ENCODE measurements at regions not wholly inside any gene's neighbourhood (a gene's known extent, or its start where the extent isn't known, plus 50 kb on each side); places are given as distances from the start of the nearest gene placed in this dataset.

DNA sequence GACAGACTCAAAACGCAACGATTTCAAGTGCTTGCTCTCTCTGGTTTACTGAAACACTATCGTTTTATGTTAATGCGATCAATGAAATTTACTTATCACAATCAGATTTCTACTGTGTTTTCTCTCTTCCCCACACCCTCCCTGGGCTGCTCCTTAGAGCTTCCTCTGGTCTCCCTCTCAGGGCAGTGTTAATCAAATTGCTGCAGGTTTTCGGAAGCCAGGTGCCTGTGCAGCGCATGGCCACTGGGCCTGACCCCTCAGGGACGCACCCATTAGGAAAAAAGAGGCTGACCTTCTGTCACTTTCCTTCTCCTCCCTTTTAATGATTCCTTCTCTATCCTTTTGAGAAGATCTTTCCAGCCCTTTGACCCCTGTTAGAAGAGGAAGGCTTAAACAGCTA, 134.5 kb upstream of the ONECUT1 start:
- TF ChIP-seq, protein P1, sequence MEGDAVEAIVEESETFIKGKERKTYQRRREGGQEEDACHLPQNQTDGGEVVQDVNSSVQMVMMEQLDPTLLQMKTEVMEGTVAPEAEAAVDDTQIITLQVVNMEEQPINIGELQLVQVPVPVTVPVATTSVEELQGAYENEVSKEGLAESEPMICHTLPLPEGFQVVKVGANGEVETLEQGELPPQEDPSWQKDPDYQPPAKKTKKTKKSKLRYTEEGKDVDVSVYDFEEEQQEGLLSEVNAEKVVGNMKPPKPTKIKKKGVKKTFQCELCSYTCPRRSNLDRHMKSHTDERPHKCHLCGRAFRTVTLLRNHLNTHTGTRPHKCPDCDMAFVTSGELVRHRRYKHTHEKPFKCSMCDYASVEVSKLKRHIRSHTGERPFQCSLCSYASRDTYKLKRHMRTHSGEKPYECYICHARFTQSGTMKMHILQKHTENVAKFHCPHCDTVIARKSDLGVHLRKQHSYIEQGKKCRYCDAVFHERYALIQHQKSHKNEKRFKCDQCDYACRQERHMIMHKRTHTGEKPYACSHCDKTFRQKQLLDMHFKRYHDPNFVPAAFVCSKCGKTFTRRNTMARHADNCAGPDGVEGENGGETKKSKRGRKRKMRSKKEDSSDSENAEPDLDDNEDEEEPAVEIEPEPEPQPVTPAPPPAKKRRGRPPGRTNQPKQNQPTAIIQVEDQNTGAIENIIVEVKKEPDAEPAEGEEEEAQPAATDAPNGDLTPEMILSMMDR (IDR thresholded peaks at IDR 0.05) = no peak
- no peaks in the 10 kb centered on the region for H3K27me3 Mint-ChIP-seq (ENCODE audit: insufficient read depth)
- peaks cover 57% of the 10 kb centered on the region for H3K9me3 Mint-ChIP-seq
- H3K36me3 Mint-ChIP-seq (ENCODE audit: low read depth) = no peaks in the 10 kb centered on the region
- DNase-seq = no peak
- no peaks in the 10 kb centered on the region for H3K4me1 Mint-ChIP-seq (ENCODE audit: low read depth)
- H3K4me3 Mint-ChIP-seq = no peak overlapping the region
- H3K27ac Mint-ChIP-seq = no peak overlapping the region

DNA sequence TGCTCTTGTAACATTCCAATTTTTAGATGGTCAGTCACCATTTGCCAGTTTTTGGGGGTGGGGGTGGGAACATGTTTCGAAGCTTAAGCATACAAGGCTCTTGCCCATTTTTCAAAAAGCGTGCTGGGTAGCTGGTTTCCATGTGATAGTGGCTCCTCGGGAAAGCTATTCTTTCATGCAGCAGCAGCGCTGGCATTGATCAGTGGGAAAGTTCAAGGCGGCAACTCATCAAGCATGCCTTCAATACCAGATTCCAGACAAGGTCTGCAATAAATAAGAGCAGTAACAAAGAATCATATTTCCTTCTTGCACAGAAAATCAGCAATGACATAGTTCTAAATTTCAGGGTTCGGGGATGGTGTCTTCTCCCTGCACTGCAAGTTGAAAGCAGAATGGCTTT, 133.5 kb upstream of the ONECUT1 start:
- no peak for DNase-seq
- Mint-ChIP-seq H3K4me1 (ENCODE audit: low read depth) (no peaks in the 10 kb centered on the region), H3K27me3 (ENCODE audit: insufficient read depth) (no peaks in the 10 kb centered on the region), H3K27ac (no peak overlapping the region), H3K4me3 (no peak overlapping the region), H3K36me3 (ENCODE audit: low read depth) (no peaks in the 10 kb centered on the region), H3K9me3 (peaks cover 59% of the 10 kb centered on the region)
- TF ChIP-seq, protein P1 (IDR thresholded peaks at IDR 0.05) = no peak

DNA sequence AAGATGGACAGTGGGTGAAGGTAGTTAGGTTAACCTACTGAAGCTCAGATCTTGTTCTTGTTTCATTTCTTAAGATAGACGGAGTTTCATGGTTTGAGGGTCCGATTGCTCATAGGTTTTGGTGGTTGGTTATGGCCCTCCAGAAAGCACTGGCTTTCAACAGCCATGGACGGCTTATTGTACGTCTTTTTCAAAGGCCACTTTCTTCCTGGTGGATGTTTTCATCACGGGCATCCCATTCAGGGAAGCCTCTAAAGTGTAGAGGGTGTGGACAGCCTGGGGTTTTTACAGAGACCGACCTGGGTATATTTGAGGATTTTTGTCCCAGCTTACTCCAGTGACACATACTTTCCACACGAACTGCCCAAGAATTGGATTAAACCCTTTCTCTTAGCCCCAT, 132.7 kb upstream of the ONECUT1 start:
- no peak overlapping the region for H3K27ac Mint-ChIP-seq
- H3K36me3 Mint-ChIP-seq (ENCODE audit: low read depth) = no peaks in the 10 kb centered on the region
- no peak for DNase-seq
- H3K4me1 Mint-ChIP-seq (ENCODE audit: low read depth) = no peaks in the 10 kb centered on the region
- no peak overlapping the region for H3K4me3 Mint-ChIP-seq
- H3K27me3 Mint-ChIP-seq (ENCODE audit: insufficient read depth) = no peaks in the 10 kb centered on the region
- H3K9me3 Mint-ChIP-seq = peaks cover 58% of the 10 kb centered on the region
- TF ChIP-seq, protein P1 (IDR thresholded peaks at IDR 0.05) = no peak

DNA sequence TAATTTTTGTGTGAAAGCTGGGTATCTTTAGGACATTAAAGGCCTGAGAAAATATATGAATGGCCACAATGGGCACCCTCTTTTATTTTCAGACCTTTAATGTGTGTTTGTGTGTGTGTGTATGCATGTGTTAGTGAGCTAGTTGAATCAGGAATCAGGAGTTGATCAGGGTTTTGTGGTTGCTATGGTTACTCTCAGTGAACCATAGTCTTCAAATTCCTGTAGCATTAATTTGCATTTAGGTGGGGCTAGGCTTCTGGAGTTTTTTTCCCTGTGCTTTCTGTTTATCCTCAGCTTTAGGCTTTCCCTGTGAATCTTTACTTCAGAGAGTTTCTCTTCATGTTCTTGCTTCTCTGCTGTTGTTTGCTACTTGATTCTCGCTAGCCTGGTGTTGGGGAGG, 122.0 kb upstream of the ONECUT1 start:
- DNase-seq = no peak
- TF ChIP-seq, protein P1 (IDR thresholded peaks at IDR 0.05) = no peak
- Mint-ChIP-seq H3K27me3 (ENCODE audit: insufficient read depth) (no peaks in the 10 kb centered on the region), H3K4me1 (ENCODE audit: low read depth) (no peaks in the 10 kb centered on the region), H3K4me3 (no peak overlapping the region), H3K27ac (no peak overlapping the region), H3K9me3 (peaks cover 37% of the 10 kb centered on the region), H3K36me3 (ENCODE audit: low read depth) (no peaks in the 10 kb centered on the region)

DNA sequence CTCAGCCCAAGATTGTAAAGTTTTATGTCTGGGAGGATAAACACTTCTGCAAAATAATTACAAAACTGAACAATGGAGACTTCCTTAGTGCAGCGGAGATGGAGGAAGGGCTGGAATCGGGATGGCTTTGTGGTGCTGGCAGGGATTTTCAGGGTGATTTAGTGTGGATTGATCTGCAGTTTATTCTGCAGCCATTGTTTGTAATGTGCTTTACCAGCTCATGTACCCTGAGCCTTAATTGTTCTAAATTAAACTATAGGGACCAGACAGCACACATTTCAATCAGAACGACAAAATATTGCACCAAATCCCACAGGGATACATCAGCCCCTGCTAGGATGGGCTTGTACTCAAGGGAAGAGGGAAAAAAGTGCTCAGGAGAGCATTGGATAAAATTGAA, 103.2 kb upstream of the ONECUT1 start:
- Mint-ChIP-seq H3K9me3 (peaks cover 23% of the 10 kb centered on the region), H3K27ac (no peak overlapping the region), H3K36me3 (ENCODE audit: low read depth) (no peaks in the 10 kb centered on the region), H3K27me3 (ENCODE audit: insufficient read depth) (no peaks in the 10 kb centered on the region), H3K4me3 (no peak overlapping the region), H3K4me1 (ENCODE audit: low read depth) (no peaks in the 10 kb centered on the region)
- no peak for DNase-seq
- TF ChIP-seq, protein P1 (IDR thresholded peaks at IDR 0.05) = no peak

DNA sequence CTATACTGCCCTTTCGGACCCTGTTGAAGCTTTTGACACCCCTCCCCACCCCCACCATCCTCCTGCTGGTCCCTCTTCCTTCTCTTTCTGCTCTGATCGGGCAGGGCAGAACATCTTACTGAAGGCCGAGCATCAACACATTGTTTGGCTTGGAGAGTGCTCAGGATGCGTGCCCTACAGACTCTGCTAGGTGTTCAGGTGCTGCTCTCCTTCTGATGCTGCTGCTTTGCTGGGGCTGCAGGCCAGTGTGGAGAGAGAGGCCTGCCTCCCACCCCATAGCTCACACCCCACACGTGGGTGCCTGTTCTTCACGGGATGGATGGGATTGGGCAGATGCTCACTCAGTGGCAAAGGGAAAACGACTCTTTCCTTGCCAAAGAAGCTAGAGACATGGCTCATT, 89.8 kb upstream of the ONECUT1 start:
- Mint-ChIP-seq H3K36me3 (ENCODE audit: low read depth) (no peaks in the 10 kb centered on the region), H3K9me3 (peaks cover 20% of the 10 kb centered on the region), H3K4me1 (ENCODE audit: low read depth) (no peaks in the 10 kb centered on the region), H3K27me3 (ENCODE audit: insufficient read depth) (no peaks in the 10 kb centered on the region), H3K27ac (no peak overlapping the region), H3K4me3 (no peak overlapping the region)
- TF ChIP-seq, protein P1 (IDR thresholded peaks at IDR 0.05) = no peak
- no peak for DNase-seq
